ENCODE measurements at regions not wholly inside any gene's neighbourhood (a gene's known extent, or its start where the extent isn't known, plus 50 kb on each side); places are given as distances from the start of the nearest gene placed in this dataset.

DNA sequence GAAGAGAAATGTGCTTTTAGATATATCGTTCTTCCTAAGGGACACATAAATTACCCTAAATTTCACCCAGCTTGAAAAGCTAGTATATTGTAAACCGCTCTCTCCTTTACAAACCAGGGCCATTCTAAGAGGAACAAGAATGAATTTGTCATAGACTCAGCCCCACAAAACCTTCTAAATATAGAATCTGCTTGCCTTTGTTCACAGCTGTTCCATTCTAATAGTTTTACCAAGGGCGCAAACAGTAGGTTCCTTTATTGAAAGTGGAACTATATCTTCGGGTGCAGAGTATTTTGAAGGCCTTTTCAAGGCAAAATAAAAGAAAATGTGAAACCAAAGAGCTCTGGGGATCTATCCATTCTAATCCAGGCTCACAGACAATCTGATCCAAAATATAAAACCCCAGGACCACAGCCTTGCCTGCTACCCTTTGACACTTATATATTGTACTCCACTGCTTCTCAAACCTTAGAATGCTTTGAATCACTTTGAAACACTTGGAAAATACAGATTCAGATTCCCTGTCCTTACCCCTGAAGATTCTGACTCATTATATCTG lies 316.8 kb downstream of the PAX3 start:
- no peaks in the 10 kb centered on the region for H3K9me3 ChIP-seq (ENCODE audit: control insufficient read depth in 1 of 2, insufficient read depth in 1 of 2, low read depth in 1 of 2, low read length in 2 of 2)
- H3K9ac ChIP-seq (ENCODE audit: low read length): no peak overlapping the region
- no peak overlapping the region for H3K4me3 ChIP-seq (replicated peaks in 1 of 2; ENCODE audit: low read depth in 1 of 2, low read length in 2 of 2)
- CTCF ChIA-PET: no interaction called here
- DNase-seq (ENCODE audit: low read depth, low spot score) (no peak), ATAC-seq (no peak)
- no peak overlapping the region for H2AFZ ChIP-seq (ENCODE audit: low read depth, low read length, poor library complexity, severe bottlenecking)
- peaks cover 9% of the 10 kb centered on the region for H3K27me3 ChIP-seq (ENCODE audit: insufficient read depth, low read length)
- intact Hi-C loops (cut with micrococcal nuclease): no loop called here
- H3K4me2 ChIP-seq (ENCODE audit: low read length): no peak overlapping the region
- POLR2A ChIA-PET: no interaction called here
- TF ChIP-seq ZNF274 (IDR thresholded peaks at IDR 0.05; ENCODE audit: low read depth, low read length) (no peak), YY1 (IDR thresholded peaks at IDR 0.05; ENCODE audit: extremely low read depth, insufficient replicate concordance, low read depth, low read length) (no peak), SIN3A (IDR thresholded peaks at IDR 0.05; ENCODE audit: low read depth) (no peak), ZFX (IDR thresholded peaks at IDR 0.05) (no peak), CBX3 (IDR thresholded peaks at IDR 0.05; ENCODE audit: low read depth) (no peak), EGR1 (IDR thresholded peaks at IDR 0.05; ENCODE audit: low read depth) (no peak), SRF (IDR thresholded peaks at IDR 0.05; ENCODE audit: low read depth) (no peak), FOSL1 (IDR thresholded peaks at IDR 0.05; ENCODE audit: low read depth) (no peak), RAD21 (IDR thresholded peaks at IDR 0.05; ENCODE audit: low read depth) (no peak)
- TF ChIP-seq, protein P1, sequence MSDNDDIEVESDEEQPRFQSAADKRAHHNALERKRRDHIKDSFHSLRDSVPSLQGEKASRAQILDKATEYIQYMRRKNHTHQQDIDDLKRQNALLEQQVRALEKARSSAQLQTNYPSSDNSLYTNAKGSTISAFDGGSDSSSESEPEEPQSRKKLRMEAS (IDR thresholded peaks at IDR 0.05): no peak
- TF ChIP-seq, protein P2, sequence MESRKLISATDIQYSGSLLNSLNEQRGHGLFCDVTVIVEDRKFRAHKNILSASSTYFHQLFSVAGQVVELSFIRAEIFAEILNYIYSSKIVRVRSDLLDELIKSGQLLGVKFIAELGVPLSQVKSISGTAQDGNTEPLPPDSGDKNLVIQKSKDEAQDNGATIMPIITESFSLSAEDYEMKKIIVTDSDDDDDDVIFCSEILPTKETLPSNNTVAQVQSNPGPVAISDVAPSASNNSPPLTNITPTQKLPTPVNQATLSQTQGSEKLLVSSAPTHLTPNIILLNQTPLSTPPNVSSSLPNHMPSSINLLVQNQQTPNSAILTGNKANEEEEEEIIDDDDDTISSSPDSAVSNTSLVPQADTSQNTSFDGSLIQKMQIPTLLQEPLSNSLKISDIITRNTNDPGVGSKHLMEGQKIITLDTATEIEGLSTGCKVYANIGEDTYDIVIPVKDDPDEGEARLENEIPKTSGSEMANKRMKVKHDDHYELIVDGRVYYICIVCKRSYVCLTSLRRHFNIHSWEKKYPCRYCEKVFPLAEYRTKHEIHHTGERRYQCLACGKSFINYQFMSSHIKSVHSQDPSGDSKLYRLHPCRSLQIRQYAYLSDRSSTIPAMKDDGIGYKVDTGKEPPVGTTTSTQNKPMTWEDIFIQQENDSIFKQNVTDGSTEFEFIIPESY (IDR thresholded peaks at IDR 0.05; ENCODE audit: extremely low read depth, insufficient replicate concordance, low read length): no peak
- H3K4me1 ChIP-seq (ENCODE audit: control insufficient read depth in 1 of 2, insufficient read depth in 2 of 2, low read length in 2 of 2): no peaks in the 10 kb centered on the region
- RAD21 ChIA-PET (ENCODE audit: low non-redundant PET in 1 of 2, low total read pairs in 2 of 2, uncharacterized antibody in 2 of 2, unreplicated experiment in 2 of 2): no interaction called here
- H4K20me1 ChIP-seq (ENCODE audit: insufficient read depth): no peaks in the 10 kb centered on the region
- no peak overlapping the region for H3K27ac ChIP-seq (ENCODE audit: low read depth, low read length)
- no peaks in the 10 kb centered on the region for H3K9me2 ChIP-seq (ENCODE audit: insufficient read depth)
- no peaks in the 10 kb centered on the region for H3K36me3 ChIP-seq (ENCODE audit: control insufficient read depth in 1 of 2, insufficient read depth in 2 of 2, low read length in 2 of 2)
- no peaks in the 10 kb centered on the region for H3K79me2 ChIP-seq (ENCODE audit: insufficient read depth, low read length)
- no TSS peak for BruUV-seq (replicated peaks)

Data from HCT116 (cell line).